GM23248 (cell line): ENCODE measurements at regions not wholly inside any gene's neighbourhood (a gene's known extent, or its start where the extent isn't known, plus 50 kb on each side); places are given as distances from the start of the nearest gene placed in this dataset.

Experiments
- DNase-seq: peaks from one replicate; pipeline ENCODE4 v3.0.0-alpha.2; 2015
- H2AFZ ChIP-seq: fragments of 200-600 bp; sonication (generic); 2 replicates; pipeline ENCODE4 v1.6.1; 2016; ENCODE audit warnings: antibody characterized with exemption
- H3F3A ChIP-seq: fragments of 200-600 bp; sonication (generic); 2 replicates; pipeline ENCODE4 v1.6.1; 2016; ENCODE audit warnings: mild to moderate bottlenecking, antibody characterized with exemption, mixed run types; ENCODE audit not compliant: insufficient read depth
- H3K27ac ChIP-seq: fragments of 200-600 bp; sonication (generic); 2 replicates; pipeline ENCODE4 v1.5.1; 2016; ENCODE audit warnings: mild to moderate bottlenecking
- H3K27me3 ChIP-seq: fragments of 200-600 bp; sonication (generic); replicated peaks from 2 replicates; pipeline ENCODE4 v1.6.1; 2016; ENCODE audit warnings: mild to moderate bottlenecking; ENCODE audit not compliant: insufficient read depth
- H3K36me3 ChIP-seq: fragments of 200-600 bp; sonication (generic); 2 replicates; pipeline ENCODE4 v1.6.1; 2016; ENCODE audit warnings: low read depth, mild to moderate bottlenecking
- H3K4me1 ChIP-seq: fragments of 200-600 bp; sonication (generic); 2 replicates; pipeline ENCODE4 v1.6.1; 2016; ENCODE audit warnings: mild to moderate bottlenecking; ENCODE audit not compliant: insufficient read depth
- H3K4me2 ChIP-seq: fragments of 200-600 bp; sonication (generic); one replicate; pipeline ENCODE4 v1.6.1; 2016; ENCODE audit warnings: mild to moderate bottlenecking; ENCODE audit not compliant: unreplicated experiment
- H3K4me3 ChIP-seq: fragments of 200-600 bp; sonication (generic); 2 replicates; pipeline ENCODE4 v1.5.1; 2016; ENCODE audit warnings: mild to moderate bottlenecking
- H3K79me2 ChIP-seq: fragments of 200-600 bp; sonication (generic); 2 replicates; pipeline ENCODE4 v1.6.1; 2016; ENCODE audit warnings: mild to moderate bottlenecking; ENCODE audit not compliant: insufficient read depth
- H3K9ac ChIP-seq: fragments of 200-600 bp; sonication (generic); 2 replicates; pipeline ENCODE4 v1.6.1; 2016; ENCODE audit warnings: mild to moderate bottlenecking
- H3K9me2 ChIP-seq: fragments of 200-600 bp; sonication (generic); 2 replicates; pipeline ENCODE4 v1.6.1; 2016; ENCODE audit warnings: mixed run types, mild to moderate bottlenecking, moderate library complexity; ENCODE audit not compliant: insufficient read depth
- H3K9me3 ChIP-seq: fragments of 200-600 bp; sonication (generic); one replicate; pipeline ENCODE4 v1.6.1; 2017; ENCODE audit warnings: low read depth
- H4K20me1 ChIP-seq: fragments of 200-600 bp; sonication (generic); 2 replicates; pipeline ENCODE4 v1.6.0; 2016; ENCODE audit not compliant: insufficient read depth
- EZH2 ChIP-seq: fragments of 200-600 bp; sonication (generic); IDR thresholded peaks from 2 replicates; pipeline ENCODE4 v1.6.1; 2018; ENCODE audit warnings: antibody characterized with exemption, mild to moderate bottlenecking; ENCODE audit not compliant: insufficient read depth, poor library complexity, severe bottlenecking
- EZH2phosphoT487 ChIP-seq: fragments of 200-600 bp; sonication (generic); IDR thresholded peaks from 2 replicates; pipeline ENCODE4 v1.6.1; 2018; ENCODE audit warnings: antibody characterized with exemption, moderate library complexity, mild to moderate bottlenecking, low read depth; ENCODE audit not compliant: insufficient read depth
- WGBS, 2 experiments: methylation state at CpG; one replicate each; pipeline ENCODE4 v1.1.6; 2015 to 2017; ENCODE audit warnings: low lambda C conversion rate in 2 of 2, low coverage in 1 of 2; ENCODE audit errors: missing lambda C conversion rate in 2 of 2; 5-methylcytosine and 5-hydroxymethylcytosine counted together
- in situ Hi-C: fragments of 300-500 bp; cut with MboI; formaldehyde crosslinking; loops from 2 replicates; pipeline ENCODE4 v1.15.0; 2020

DNA sequence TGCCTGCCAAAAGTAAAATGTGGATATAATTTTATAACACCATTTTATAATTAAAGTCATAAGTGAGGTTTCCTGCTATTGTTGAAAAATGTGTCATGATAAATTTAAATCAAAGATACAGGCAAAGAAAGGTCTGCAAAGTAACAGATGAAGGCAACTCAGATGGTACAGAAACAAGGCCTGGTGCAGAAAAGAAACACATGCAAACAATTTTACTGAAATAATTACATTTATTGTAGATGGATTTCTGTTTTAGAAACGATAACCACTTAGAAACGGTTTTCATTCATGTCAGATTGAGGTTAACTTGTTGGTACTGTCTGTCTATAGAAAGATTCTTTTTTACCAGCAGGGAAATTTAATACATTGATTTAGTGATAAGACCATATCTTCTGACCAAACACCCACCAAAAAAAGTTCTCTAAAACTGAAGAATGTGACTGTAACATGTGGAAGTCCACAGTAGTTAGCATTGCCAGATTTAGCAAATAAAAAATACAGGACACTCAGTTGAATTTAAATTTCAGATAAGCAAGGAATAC is 105.5 kb upstream of the FERMT1 start:
- Histone ChIP-seq H3K9me3 (no peaks in the 10 kb centered on the region), H3K4me3 (no peak overlapping the region), H4K20me1 (no peaks in the 10 kb centered on the region), H3K36me3 (no peaks in the 10 kb centered on the region), H3K9me2 (no peaks in the 10 kb centered on the region), H3K9ac (no peak overlapping the region), H3K4me2 (no peak overlapping the region), H2AFZ (no peak overlapping the region), H3K27ac (no peak overlapping the region), H3K4me1 (no peaks in the 10 kb centered on the region), H3K27me3 (no peaks in the 10 kb centered on the region), H3K79me2 (no peaks in the 10 kb centered on the region), H3F3A (no peaks in the 10 kb centered on the region)
- in situ Hi-C loops: no loop called here
- no peak for DNase-seq
- TF ChIP-seq EZH2phosphoT487: no peak
- no peak for TF ChIP-seq EZH2
- 0 to 4% methylated on average over 2 of the region's 2 CpGs for WGBS, 2 experiments

DNA sequence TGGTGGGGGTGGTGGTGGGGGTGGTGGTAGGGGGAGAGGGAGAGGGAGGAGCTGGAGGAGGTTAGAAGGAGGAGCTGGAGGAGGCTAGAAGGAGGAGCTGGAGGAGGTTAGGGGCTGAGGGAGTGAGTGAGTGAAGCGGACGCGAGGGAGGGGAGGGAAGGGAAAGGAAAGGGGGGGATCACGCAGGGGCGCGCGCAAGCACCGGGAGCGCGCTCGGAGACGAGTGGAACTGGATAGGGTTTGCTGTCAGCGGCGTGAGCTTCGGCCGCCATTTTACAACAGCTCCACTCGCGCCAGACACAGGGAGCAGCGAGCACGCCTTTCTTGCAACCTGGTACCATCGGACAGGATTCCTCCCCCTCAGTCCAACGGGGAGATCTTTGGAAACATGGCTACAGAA is 90.5 kb upstream of the FERMT1 start:
- no peak overlapping the region for H3K27ac ChIP-seq
- TF ChIP-seq EZH2phosphoT487 (no peak), EZH2 (no peak)
- H4K20me1 ChIP-seq: no peaks in the 10 kb centered on the region
- in situ Hi-C loops: no loop called here
- H3K4me3 ChIP-seq: no peak overlapping the region
- no peaks in the 10 kb centered on the region for H3K4me1 ChIP-seq
- 76 to 87% methylated on average over 10 to 22 of the region's 22 CpGs for WGBS, 2 experiments
- H3K9me3 ChIP-seq: no peaks in the 10 kb centered on the region
- no peaks in the 10 kb centered on the region for H3K79me2 ChIP-seq
- H3K4me2 ChIP-seq: no peak overlapping the region
- no peak overlapping the region for H3K9ac ChIP-seq
- no peak for DNase-seq
- H3K36me3 ChIP-seq: no peaks in the 10 kb centered on the region
- no peaks in the 10 kb centered on the region for H3K9me2 ChIP-seq
- no peak overlapping the region for H2AFZ ChIP-seq
- no peaks in the 10 kb centered on the region; the same call in 1 of the 2 replicates for H3K27me3 ChIP-seq
- no peaks in the 10 kb centered on the region for H3F3A ChIP-seq

DNA sequence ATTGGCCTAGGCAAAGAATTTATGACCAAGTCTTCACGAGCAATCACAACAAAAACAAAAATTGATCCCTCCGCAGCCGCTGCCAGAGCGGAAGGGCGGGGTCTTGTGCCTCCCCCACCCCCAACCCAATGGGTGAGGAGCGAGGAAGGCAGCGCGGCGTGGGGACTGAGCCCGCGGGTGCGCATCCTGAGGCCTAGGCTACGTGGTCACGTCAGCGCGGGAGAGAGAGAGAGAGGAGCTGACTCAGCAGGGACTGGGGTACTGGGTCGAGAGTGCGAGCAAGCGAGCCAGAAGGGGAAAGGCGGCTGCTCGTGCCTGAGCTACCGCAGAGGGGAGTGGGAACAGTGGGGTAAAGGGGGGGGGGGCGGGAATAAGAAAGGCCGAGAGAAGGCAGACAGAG is 90.1 kb upstream of the FERMT1 start:
- no peaks in the 10 kb centered on the region for H4K20me1 ChIP-seq
- no peaks in the 10 kb centered on the region for H3K9me3 ChIP-seq
- H3K79me2 ChIP-seq: no peaks in the 10 kb centered on the region
- no peak overlapping the region for H3K4me3 ChIP-seq
- H3K27ac ChIP-seq: no peak overlapping the region
- H3K9me2 ChIP-seq: no peaks in the 10 kb centered on the region
- TF ChIP-seq EZH2phosphoT487 (no peak), EZH2 (no peak)
- H3F3A ChIP-seq: no peaks in the 10 kb centered on the region
- H3K27me3 ChIP-seq: no peaks in the 10 kb centered on the region; the same call in 1 of the 2 replicates
- no peak overlapping the region for H3K4me2 ChIP-seq
- in situ Hi-C loops: no loop called here
- 55 to 75% methylated on average over 12 to 24 of the region's 24 CpGs for WGBS, 2 experiments
- no peaks in the 10 kb centered on the region for H3K4me1 ChIP-seq
- H3K36me3 ChIP-seq: no peaks in the 10 kb centered on the region
- no peak overlapping the region for H2AFZ ChIP-seq
- no peak overlapping the region for H3K9ac ChIP-seq
- DNase-seq: no peak

DNA sequence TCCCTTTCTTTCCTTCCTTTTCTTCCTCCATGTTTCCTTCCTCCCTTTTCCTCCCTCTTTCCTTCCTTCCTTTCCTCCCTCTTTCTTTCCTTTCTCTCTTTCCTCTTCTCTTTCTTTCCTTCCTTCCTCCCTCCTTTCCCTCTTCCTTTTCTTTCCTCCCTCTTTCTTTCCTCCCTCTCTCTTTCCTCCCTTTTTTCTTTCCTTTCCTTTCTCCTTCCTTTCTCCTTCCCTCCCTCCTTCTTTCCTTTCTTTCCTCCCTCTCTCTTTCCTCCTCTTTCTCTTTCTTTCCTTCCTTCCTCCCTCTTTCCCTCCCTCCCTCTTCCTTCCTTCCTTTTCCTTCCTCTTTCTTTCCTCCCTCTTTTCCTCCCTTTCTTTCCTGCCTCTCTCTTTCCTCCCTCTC is 86.3 kb upstream of the FERMT1 start:
- no peaks in the 10 kb centered on the region for H3K79me2 ChIP-seq
- no peak overlapping the region for H3K4me2 ChIP-seq
- H3K36me3 ChIP-seq: no peaks in the 10 kb centered on the region
- H3F3A ChIP-seq: no peaks in the 10 kb centered on the region
- no peak overlapping the region for H3K27ac ChIP-seq
- H3K4me1 ChIP-seq: no peaks in the 10 kb centered on the region
- TF ChIP-seq EZH2: no peak
- no peaks in the 10 kb centered on the region for H3K9me3 ChIP-seq
- no peak for DNase-seq
- H3K9me2 ChIP-seq: no peaks in the 10 kb centered on the region
- in situ Hi-C loops: no loop called here
- no peak overlapping the region for H3K9ac ChIP-seq
- no peaks in the 10 kb centered on the region; the same call in 1 of the 2 replicates for H3K27me3 ChIP-seq
- no peak overlapping the region for H2AFZ ChIP-seq
- no peaks in the 10 kb centered on the region for H4K20me1 ChIP-seq
- H3K4me3 ChIP-seq: no peak overlapping the region

DNA sequence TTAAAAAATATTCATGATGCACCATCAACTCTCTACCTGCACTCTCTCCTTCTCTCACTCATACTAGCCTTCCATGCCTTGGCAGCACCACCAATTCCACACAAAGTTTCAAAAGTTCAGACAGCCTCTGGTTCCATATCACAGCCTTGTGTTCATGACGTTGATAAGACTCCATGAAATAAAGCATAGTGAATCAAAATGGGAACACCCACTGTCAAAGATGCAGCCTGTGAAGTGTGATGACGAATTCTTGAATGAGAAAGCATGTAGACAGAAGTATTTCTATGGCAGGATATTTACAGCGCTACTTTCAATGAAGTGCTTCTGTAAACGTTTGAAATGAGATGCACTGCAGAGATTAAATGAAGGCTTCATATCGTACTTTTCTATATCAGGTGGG is 77.3 kb upstream of the FERMT1 start:
- in situ Hi-C loops: no loop called here
- TF ChIP-seq EZH2 (no peak), EZH2phosphoT487 (no peak)
- H3K27ac ChIP-seq: no peak overlapping the region
- H3K9me2 ChIP-seq: no peaks in the 10 kb centered on the region
- H3K79me2 ChIP-seq: no peaks in the 10 kb centered on the region
- 17% methylated on average over 5 of the region's 5 CpGs for WGBS, 2 experiments
- no peaks in the 10 kb centered on the region for H3K9me3 ChIP-seq
- no peak overlapping the region for H3K4me3 ChIP-seq
- no peaks in the 10 kb centered on the region for H3K36me3 ChIP-seq
- H4K20me1 ChIP-seq: no peaks in the 10 kb centered on the region
- H3K4me1 ChIP-seq: no peaks in the 10 kb centered on the region
- H2AFZ ChIP-seq: no peak overlapping the region
- H3K27me3 ChIP-seq: no peaks in the 10 kb centered on the region
- H3K9ac ChIP-seq: no peak overlapping the region
- no peak overlapping the region for H3K4me2 ChIP-seq
- no peak for DNase-seq
- no peaks in the 10 kb centered on the region for H3F3A ChIP-seq
